HEK293T (cell line): ENCODE measurements at regions not wholly inside any gene's neighbourhood (a gene's known extent, or its start where the extent isn't known, plus 50 kb on each side); places are given as distances from the start of the nearest gene placed in this dataset.
"Not testable (repeated sequence)": the region's sequence is repeated elsewhere in the genome, so short reads cannot be mapped to it uniquely, and the experiment has no call there.

Experiments
- CTCF ChIA-PET: fragments of 350-600 bp; formaldehyde crosslinking; extraction: SDS; loops from one replicate; lab custom pipeline; 2021; ENCODE audit warnings: antibody characterized with exemption, inconsistent platforms; lab: Yijun Ruan, JAX
- POLR2A ChIA-PET: fragments of 350-600 bp; formaldehyde crosslinking; extraction: SDS; loops from one replicate; lab custom pipeline; 2020; ENCODE audit warnings: antibody characterized with exemption, inconsistent platforms; lab: Yijun Ruan, JAX
- DNase-seq: peaks from one replicate; pipeline ENCODE4 v3.0.0; 2012; ENCODE audit warnings: mixed read lengths; ENCODE audit errors: extremely low spot score
- ARNT ChIP-seq: fragments of 450-650 bp; IDR thresholded peaks from 2 replicates; pipeline ENCODE4 v1.6.1; 2017; ENCODE audit warnings: mild to moderate bottlenecking
- BHLHE40 ChIP-seq: fragments of 450-650 bp; IDR thresholded peaks from 2 replicates; pipeline ENCODE4 v1.6.1; 2016; ENCODE audit warnings: mild to moderate bottlenecking, moderate library complexity, borderline replicate concordance
- CTBP1 ChIP-seq: fragments of 450-650 bp; IDR thresholded peaks from 2 replicates; pipeline ENCODE4 v1.6.1; 2016; ENCODE audit warnings: borderline replicate concordance
- ELF4 ChIP-seq: fragments of 450-650 bp; IDR thresholded peaks from 2 replicates; pipeline ENCODE4 v1.6.1; 2017; ENCODE audit warnings: antibody characterized with exemption
- FOXA1 ChIP-seq: fragments of 450-650 bp; IDR thresholded peaks from 2 replicates; pipeline ENCODE4 v1.6.1; 2016; ENCODE audit warnings: mild to moderate bottlenecking
- FOXK2 ChIP-seq: fragments of 450-650 bp; IDR thresholded peaks from 2 replicates; pipeline ENCODE4 v1.6.1; 2016; ENCODE audit warnings: mild to moderate bottlenecking
- FOXM1 ChIP-seq: fragments of 450-650 bp; IDR thresholded peaks from 2 replicates; pipeline ENCODE4 v1.6.1; 2017; ENCODE audit warnings: mild to moderate bottlenecking, borderline replicate concordance
- HDGF ChIP-seq: fragments of 450-650 bp; IDR thresholded peaks from 2 replicates; pipeline ENCODE4 v1.6.1; 2017; ENCODE audit warnings: antibody characterized with exemption, borderline replicate concordance
- L3MBTL2 ChIP-seq: fragments of 450-650 bp; conservative IDR thresholded peaks from 2 replicates; pipeline ENCODE4 v1.6.1; 2016; ENCODE audit warnings: mild to moderate bottlenecking
- LEF1 ChIP-seq: fragments of 450-650 bp; IDR thresholded peaks from 2 replicates; pipeline ENCODE4 v1.6.1; 2017; ENCODE audit warnings: mild to moderate bottlenecking, borderline replicate concordance
- NFRKB ChIP-seq: fragments of 450-650 bp; IDR thresholded peaks from 2 replicates; pipeline ENCODE4 v1.6.1; 2016; ENCODE audit warnings: mild to moderate bottlenecking, moderate library complexity
- SP1 ChIP-seq: fragments of 450-650 bp; IDR thresholded peaks from 2 replicates; pipeline ENCODE4 v1.6.1; 2017
- SUZ12 ChIP-seq: fragments of 450-650 bp; IDR thresholded peaks from 2 replicates; pipeline ENCODE4 v1.6.1; 2016; ENCODE audit warnings: mild to moderate bottlenecking
- TARDBP ChIP-seq: fragments of 450-650 bp; IDR thresholded peaks from 2 replicates; pipeline ENCODE4 v1.6.1; 2016
- ZNF384 ChIP-seq: fragments of 450-650 bp; IDR thresholded peaks from 2 replicates; pipeline ENCODE4 v1.6.1; 2016
- TF ChIP-seq, protein P1 (sequence below): fragments of 450-650 bp; IDR thresholded peaks from 2 replicates; pipeline ENCODE4 v1.6.1; 2016

GRCh38 chr17:55983096-55983495 is 170.2 kb upstream of the ANKFN1 start:
- TF ChIP-seq BHLHE40 (no peak), SUZ12 (no peak), L3MBTL2 (no peak), CTBP1 (no peak), ZNF384 (no peak), LEF1 (no peak), NFRKB (no peak), HDGF (no peak), ELF4 (no peak), SP1 (no peak), FOXK2 (no peak), FOXA1 (no peak)
- no peak for DNase-seq
- ChIA-PET CTCF (no interaction called here), POLR2A (no interaction called here)

DNA sequence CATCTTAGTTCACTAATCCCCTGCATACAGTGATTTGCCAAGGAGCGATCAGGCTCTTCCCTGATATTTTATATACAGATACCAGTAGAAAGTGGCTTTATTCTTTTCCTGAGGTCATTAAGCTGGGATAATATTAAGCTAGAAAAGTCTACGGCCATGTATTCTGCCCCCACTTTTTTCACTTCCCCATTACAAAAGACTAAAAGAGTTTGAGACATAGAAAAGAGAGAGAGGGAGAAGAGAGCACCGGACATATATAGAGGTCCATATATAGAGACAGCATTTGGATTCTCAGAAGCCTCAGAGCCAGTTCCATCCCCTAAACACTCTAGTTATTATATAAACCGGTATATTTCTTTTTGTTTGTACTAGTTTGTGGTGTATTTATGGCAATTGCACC is 166.5 kb upstream of the ANKFN1 start:
- ChIA-PET POLR2A (no interaction called here), CTCF (no interaction called here)
- DNase-seq: no peak
- TF ChIP-seq ZNF384: no peak
- no peak for TF ChIP-seq HDGF
- TF ChIP-seq, protein P1, sequence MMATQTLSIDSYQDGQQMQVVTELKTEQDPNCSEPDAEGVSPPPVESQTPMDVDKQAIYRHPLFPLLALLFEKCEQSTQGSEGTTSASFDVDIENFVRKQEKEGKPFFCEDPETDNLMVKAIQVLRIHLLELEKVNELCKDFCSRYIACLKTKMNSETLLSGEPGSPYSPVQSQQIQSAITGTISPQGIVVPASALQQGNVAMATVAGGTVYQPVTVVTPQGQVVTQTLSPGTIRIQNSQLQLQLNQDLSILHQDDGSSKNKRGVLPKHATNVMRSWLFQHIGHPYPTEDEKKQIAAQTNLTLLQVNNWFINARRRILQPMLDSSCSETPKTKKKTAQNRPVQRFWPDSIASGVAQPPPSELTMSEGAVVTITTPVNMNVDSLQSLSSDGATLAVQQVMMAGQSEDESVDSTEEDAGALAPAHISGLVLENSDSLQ: no peak
- no peak for TF ChIP-seq ELF4
- TF ChIP-seq BHLHE40: no peak
- no peak for TF ChIP-seq FOXA1
- TF ChIP-seq L3MBTL2: no peak
- no peak for TF ChIP-seq ARNT
- TF ChIP-seq FOXK2: no peak
- TF ChIP-seq SUZ12: no peak
- TF ChIP-seq NFRKB: no peak
- TF ChIP-seq CTBP1: no peak
- TF ChIP-seq TARDBP: no peak

GRCh38 chr17:55988861-55989260 is 164.4 kb upstream of the ANKFN1 start:
- CTCF ChIA-PET: no interaction called here
- TF ChIP-seq ELF4: no peak
- no peak for TF ChIP-seq ARNT
- TF ChIP-seq NFRKB: no peak
- no peak for TF ChIP-seq FOXM1
- no peak for TF ChIP-seq SP1
- no peak for TF ChIP-seq L3MBTL2
- TF ChIP-seq TARDBP: no peak
- TF ChIP-seq ZNF384: no peak
- no peak for TF ChIP-seq HDGF
- TF ChIP-seq SUZ12: no peak
- TF ChIP-seq LEF1: no peak
- TF ChIP-seq, protein P1: no peak
- no peak for TF ChIP-seq BHLHE40
- TF ChIP-seq FOXA1: no peak
- TF ChIP-seq FOXK2: no peak
- POLR2A ChIA-PET: no interaction called here
- no peak for DNase-seq

DNA sequence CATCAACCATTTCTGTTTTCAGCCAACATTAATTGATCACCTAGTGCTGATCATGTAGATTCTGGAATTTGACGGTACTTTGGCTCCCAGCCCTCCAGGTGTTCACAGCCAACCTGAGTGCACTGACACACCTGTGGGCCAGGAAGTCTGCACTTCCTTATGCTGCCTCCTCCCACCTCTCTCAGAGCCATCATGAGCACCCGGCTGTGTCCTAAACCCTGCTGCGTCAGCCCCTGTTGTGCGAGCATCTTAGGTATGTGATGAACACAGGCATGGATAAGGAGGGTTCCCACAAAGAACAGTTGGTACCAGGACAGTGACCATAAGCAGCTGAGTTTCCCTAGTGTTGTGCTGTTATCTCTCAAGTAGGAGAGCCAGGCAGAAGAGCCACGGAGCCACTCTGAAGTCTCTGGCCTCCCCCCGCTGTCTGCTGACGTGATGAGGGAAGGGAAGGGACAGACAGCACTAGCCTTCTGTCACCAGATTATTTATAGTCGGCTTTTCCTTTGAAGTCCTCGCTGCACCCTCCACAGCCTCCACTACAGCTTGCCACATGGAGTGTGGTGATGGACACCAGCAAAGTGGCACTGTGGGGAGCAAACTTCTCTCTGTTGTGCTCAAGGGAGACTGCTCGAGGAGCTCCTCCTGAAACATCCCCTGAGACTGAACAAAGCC is 162.8 kb upstream of the ANKFN1 start:
- DNase-seq: no peak
- CTCF ChIA-PET: no interaction called here
- no peak for TF ChIP-seq SP1
- no peak for TF ChIP-seq ZNF384
- TF ChIP-seq CTBP1: no peak
- no peak for TF ChIP-seq BHLHE40
- no peak for TF ChIP-seq NFRKB
- POLR2A ChIA-PET: no interaction called here

DNA sequence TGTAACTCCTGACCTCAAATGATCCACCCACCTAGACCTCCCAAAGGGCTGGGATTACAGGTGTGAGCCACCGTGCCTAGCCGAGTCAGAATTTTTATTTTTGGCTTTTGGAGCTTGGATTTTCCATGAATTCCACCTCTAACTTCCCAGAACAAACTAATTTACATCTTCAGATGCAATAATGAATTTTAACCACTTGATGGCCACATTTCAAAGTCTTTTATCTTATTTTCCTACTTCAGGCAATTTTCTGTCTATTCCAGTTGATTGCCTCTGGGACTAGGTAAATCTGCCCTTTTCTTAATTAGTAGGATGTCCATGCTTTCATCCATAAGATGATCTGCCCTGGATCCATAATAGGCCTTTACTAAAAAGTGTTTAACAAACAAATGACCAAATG is 156.4 kb upstream of the ANKFN1 start:
- ChIA-PET CTCF (no interaction called here), POLR2A (no interaction called here)
- TF ChIP-seq L3MBTL2: no peak
- TF ChIP-seq FOXA1: no peak
- no peak for TF ChIP-seq SUZ12
- no peak for TF ChIP-seq FOXM1
- TF ChIP-seq LEF1: no peak
- TF ChIP-seq CTBP1: no peak
- no peak for DNase-seq

- CTCF ChIA-PET: no interaction called here
- no peak for DNase-seq
- TF ChIP-seq FOXK2 (no peak), SP1 (no peak), L3MBTL2 (no peak), ELF4 (no peak), ZNF384 (no peak), ARNT (no peak), BHLHE40 (no peak), TARDBP (no peak), CTBP1 (no peak), SUZ12 (no peak)
- TF ChIP-seq, protein P1: no peak
- POLR2A ChIA-PET: no interaction called here
Measured at GRCh38 chr17:56000411-56000810, 152.9 kb upstream of the ANKFN1 start.

DNA sequence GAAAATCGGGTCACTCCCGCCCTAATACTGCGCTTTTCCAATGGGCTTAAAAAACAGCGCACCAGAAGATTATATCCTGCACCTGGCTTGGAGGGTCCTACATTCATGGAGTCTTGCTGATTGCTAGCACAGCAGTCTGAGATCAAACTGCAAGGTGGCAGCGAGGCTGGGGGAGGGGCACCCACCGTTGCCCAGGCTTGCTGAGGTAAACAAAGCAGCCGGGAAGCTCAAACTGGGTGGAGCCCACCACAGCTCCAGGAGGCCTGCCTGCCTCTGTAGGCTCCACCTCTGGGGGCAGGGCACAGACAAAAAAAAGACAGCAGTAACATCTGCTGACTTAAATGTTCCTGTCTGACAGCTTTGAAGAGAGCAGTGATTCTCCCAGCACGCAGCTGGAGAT is 150.6 kb upstream of the ANKFN1 start:
- CTCF ChIA-PET, POLR2A ChIA-PET, DNase-seq: not testable (repeated sequence)
